Astrocyte (in vitro differentiated cells and primary cell): ENCODE measurements at regions not wholly inside any gene's neighbourhood (a gene's known extent, or its start where the extent isn't known, plus 50 kb on each side); places are given as distances from the start of the nearest gene placed in this dataset.

Experiments
- EZH2 ChIP-seq: IDR thresholded peaks from 2 replicates; pipeline ENCODE4 v1.6.1; 2012; ENCODE audit warnings: mild to moderate bottlenecking, low read length, inconsistent platforms; ENCODE audit not compliant: insufficient read depth
- TF ChIP-seq, protein P1 (sequence below): IDR thresholded peaks from 2 replicates; pipeline ENCODE4 v1.5.1; 2011; ENCODE audit warnings: low read depth, mild to moderate bottlenecking, inconsistent platforms, low read length, moderate library complexity; ENCODE audit not compliant: insufficient read depth

DNA sequence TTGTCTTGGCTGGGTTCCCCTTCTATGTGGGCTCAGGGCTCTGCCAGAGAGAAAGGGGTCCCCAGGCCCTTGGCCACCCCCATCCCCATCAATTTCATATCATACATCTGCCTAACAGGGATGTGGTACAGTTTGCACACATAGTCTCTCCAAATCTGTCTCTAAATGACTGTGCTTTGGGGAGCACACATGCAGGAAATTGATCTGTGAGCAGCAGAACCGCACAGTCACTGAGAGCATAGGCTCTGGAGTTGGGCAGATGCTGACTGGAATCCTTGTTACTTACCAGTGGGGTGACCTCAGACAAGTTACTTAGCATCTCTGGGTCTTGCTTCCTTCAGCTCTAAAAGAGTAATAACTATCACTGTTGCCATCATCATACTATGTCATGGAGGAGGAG lies 273.9 kb downstream of the ABHD5 start:
- TF ChIP-seq, protein P1, sequence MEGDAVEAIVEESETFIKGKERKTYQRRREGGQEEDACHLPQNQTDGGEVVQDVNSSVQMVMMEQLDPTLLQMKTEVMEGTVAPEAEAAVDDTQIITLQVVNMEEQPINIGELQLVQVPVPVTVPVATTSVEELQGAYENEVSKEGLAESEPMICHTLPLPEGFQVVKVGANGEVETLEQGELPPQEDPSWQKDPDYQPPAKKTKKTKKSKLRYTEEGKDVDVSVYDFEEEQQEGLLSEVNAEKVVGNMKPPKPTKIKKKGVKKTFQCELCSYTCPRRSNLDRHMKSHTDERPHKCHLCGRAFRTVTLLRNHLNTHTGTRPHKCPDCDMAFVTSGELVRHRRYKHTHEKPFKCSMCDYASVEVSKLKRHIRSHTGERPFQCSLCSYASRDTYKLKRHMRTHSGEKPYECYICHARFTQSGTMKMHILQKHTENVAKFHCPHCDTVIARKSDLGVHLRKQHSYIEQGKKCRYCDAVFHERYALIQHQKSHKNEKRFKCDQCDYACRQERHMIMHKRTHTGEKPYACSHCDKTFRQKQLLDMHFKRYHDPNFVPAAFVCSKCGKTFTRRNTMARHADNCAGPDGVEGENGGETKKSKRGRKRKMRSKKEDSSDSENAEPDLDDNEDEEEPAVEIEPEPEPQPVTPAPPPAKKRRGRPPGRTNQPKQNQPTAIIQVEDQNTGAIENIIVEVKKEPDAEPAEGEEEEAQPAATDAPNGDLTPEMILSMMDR = no peak
- TF ChIP-seq EZH2 = no peak
